ENCODE measurements at regions not wholly inside any gene's neighbourhood (a gene's known extent, or its start where the extent isn't known, plus 50 kb on each side); places are given as distances from the start of the nearest gene placed in this dataset.

GRCh38 chr12:97923546-97923945 is 460.9 kb downstream of the RMST start:
- DNase-seq (ENCODE audit: low read depth, low spot score) = no peak

- DNase-seq (ENCODE audit: low read depth, low spot score) = no peak
These were observed 461.5 kb downstream of the RMST start for GRCh38 chr12:97924122-97924521.

- no peak for DNase-seq (ENCODE audit: low read depth, low spot score)
These were observed 465.4 kb downstream of the RMST start for GRCh38 chr12:97927977-97928376.

- no peak for DNase-seq (ENCODE audit: low read depth, low spot score)
These were observed 473.6 kb downstream of the RMST start for GRCh38 chr12:97936165-97936564.

- no peak for DNase-seq (ENCODE audit: low read depth, low spot score)
These were observed 475.4 kb downstream of the RMST start for GRCh38 chr12:97938031-97938430.

- DNase-seq (ENCODE audit: low read depth, low spot score) = no peak
These were observed 476.6 kb downstream of the RMST start for GRCh38 chr12:97939156-97939555.

GRCh38 chr12:97940105-97940504 is 477.5 kb downstream of the RMST start:
- no peak for DNase-seq (ENCODE audit: low read depth, low spot score)

GRCh38 chr12:97940629-97941028 is 478.0 kb downstream of the RMST start:
- DNase-seq (ENCODE audit: low read depth, low spot score) = peak; percentile 25

- DNase-seq (ENCODE audit: low read depth, low spot score) = no peak
These were observed 479.2 kb downstream of the RMST start for GRCh38 chr12:97941686-97942354.

- DNase-seq (ENCODE audit: low read depth, low spot score) = no peak
These were observed 480.8 kb downstream of the RMST start for GRCh38 chr12:97943359-97943758.

- DNase-seq (ENCODE audit: low read depth, low spot score) = no peak
These were observed 482.0 kb downstream of the RMST start for GRCh38 chr12:97944576-97944975.

GRCh38 chr12:97946701-97947100 is 484.1 kb downstream of the RMST start:
- DNase-seq (ENCODE audit: low read depth, low spot score) = no peak

- DNase-seq (ENCODE audit: low read depth, low spot score) = no peak
These were observed 486.0 kb downstream of the RMST start for GRCh38 chr12:97948591-97948990.

- DNase-seq (ENCODE audit: low read depth, low spot score) = no peak
These were observed 488.6 kb downstream of the RMST start for GRCh38 chr12:97951239-97951638.

- no peak for DNase-seq (ENCODE audit: low read depth, low spot score)
These were observed 489.1 kb downstream of the RMST start for GRCh38 chr12:97951717-97952116.

- no peak for DNase-seq (ENCODE audit: low read depth, low spot score)
These were observed 494.5 kb downstream of the RMST start for GRCh38 chr12:97957109-97957508.

- no peak for DNase-seq (ENCODE audit: low read depth, low spot score)
These were observed 497.6 kb downstream of the RMST start for GRCh38 chr12:97960225-97960624.

- peak; percentile 17 for DNase-seq (ENCODE audit: low read depth, low spot score)
These were observed 498.4 kb downstream of the RMST start for GRCh38 chr12:97960741-97961608.

GRCh38 chr12:97967831-97968230 is 505.2 kb downstream of the RMST start:
- no peak for DNase-seq (ENCODE audit: low read depth, low spot score)

GRCh38 chr12:97968641-97969197 is 506.1 kb downstream of the RMST start:
- no peak for DNase-seq (ENCODE audit: low read depth, low spot score)

GRCh38 chr12:97977870-97978405 is 515.3 kb downstream of the RMST start:
- no peak for DNase-seq (ENCODE audit: low read depth, low spot score)

- DNase-seq (ENCODE audit: low read depth, low spot score) = no peak
These were observed 520.1 kb downstream of the RMST start for GRCh38 chr12:97982684-97983083.

All from iPS DF 19.7 (cell line).